Transverse colon (tissue), 3 donors: ENCODE measurements at regions not wholly inside any gene's neighbourhood (a gene's known extent, or its start where the extent isn't known, plus 50 kb on each side); places are given as distances from the start of the nearest gene placed in this dataset.

ENCODE experiments used
- POLR2A ChIP-seq: fragments of 450-650 bp; IDR thresholded peaks from one replicate; pipeline ENCODE4 v1.6.1; 2016; ENCODE audit warnings: antibody characterized with exemption, mild to moderate bottlenecking, moderate library complexity
- TF ChIP-seq, protein P1 (sequence below), 5 experiments: fragments of 200-600 bp in 3 of 5; fragments of 450-650 bp in 2 of 5; sonication (generic) in 3 of 5; IDR thresholded peaks; 1 replicate in 2 of 5; 2 replicates in 3 of 5; pipeline ENCODE4 v1.5.1; 2016 to 2017; ENCODE audit warnings: antibody characterized with exemption in 5 of 5, inconsistent platforms in 3 of 5, mild to moderate bottlenecking in 2 of 5, moderate library complexity in 1 of 5

DNA sequence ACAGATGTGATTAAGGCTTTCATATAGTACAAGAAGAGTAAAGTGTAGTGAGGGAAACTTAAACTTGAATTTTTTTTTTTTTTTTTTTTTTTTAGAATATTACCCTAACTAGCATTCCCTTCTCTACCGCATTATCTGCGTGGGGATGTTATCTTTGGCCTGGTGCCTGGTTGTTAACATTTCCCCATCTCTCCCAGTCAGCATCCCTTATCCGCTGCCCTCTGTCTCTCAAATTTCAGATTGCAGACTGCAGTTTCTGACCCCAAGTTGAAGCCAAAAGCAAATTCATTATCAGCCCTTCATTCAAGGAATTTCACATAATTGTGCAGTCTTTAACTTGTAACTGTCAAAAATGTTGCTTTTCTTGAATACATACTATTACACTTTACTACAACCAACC, 353.0 kb downstream of the PLOD2 start:
- TF ChIP-seq, protein P1, sequence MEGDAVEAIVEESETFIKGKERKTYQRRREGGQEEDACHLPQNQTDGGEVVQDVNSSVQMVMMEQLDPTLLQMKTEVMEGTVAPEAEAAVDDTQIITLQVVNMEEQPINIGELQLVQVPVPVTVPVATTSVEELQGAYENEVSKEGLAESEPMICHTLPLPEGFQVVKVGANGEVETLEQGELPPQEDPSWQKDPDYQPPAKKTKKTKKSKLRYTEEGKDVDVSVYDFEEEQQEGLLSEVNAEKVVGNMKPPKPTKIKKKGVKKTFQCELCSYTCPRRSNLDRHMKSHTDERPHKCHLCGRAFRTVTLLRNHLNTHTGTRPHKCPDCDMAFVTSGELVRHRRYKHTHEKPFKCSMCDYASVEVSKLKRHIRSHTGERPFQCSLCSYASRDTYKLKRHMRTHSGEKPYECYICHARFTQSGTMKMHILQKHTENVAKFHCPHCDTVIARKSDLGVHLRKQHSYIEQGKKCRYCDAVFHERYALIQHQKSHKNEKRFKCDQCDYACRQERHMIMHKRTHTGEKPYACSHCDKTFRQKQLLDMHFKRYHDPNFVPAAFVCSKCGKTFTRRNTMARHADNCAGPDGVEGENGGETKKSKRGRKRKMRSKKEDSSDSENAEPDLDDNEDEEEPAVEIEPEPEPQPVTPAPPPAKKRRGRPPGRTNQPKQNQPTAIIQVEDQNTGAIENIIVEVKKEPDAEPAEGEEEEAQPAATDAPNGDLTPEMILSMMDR (IDR thresholded peaks at IDR 0.05), result no peak
- no peak for TF ChIP-seq POLR2A
